ENCODE measurements at regions not wholly inside any gene's neighbourhood (a gene's known extent, or its start where the extent isn't known, plus 50 kb on each side); places are given as distances from the start of the nearest gene placed in this dataset.
"Not testable (repeated sequence)": the region's sequence is repeated elsewhere in the genome, so short reads cannot be mapped to it uniquely, and the experiment has no call there.

- H3K27me3 Mint-ChIP-seq; CTCF ChIA-PET; H3K4me3 Mint-ChIP-seq; H3K36me3 Mint-ChIP-seq (ENCODE audit: low read depth); DNase-seq; H3K9me3 Mint-ChIP-seq; H3K4me1 Mint-ChIP-seq; H3K27ac Mint-ChIP-seq: not testable (repeated sequence)
- POLR2A ChIA-PET, result interaction anchor here (1.0 kb wide), 1 partner anchor 55 kb away, joined by 3 read pairs; no protein-coding TSS in a partner anchor
Measured at GRCh38 chr15:99470204-99470603, 95.6 kb upstream of the MEF2A start.

- no peak overlapping the region for H3K4me3 Mint-ChIP-seq
- DNase-seq, result no peak
- CTCF ChIA-PET, result no interaction called here
Measured at GRCh38 chr15:99472416-99473145, 93.2 kb upstream of the MEF2A start.

GRCh38 chr15:99473981-99474906 is 91.5 kb upstream of the MEF2A start:
- ChIA-PET CTCF (no interaction called here), POLR2A (no interaction called here)
- DNase-seq, result peak; percentile 11

More at GRCh38 chr15:99472416-99473145, 93.2 kb upstream of the MEF2A start:
- Mint-ChIP-seq H3K27ac (no peak overlapping the region), H3K4me1 (no peaks in the 10 kb centered on the region), H3K27me3 (peaks cover 7% of the 10 kb centered on the region), H3K36me3 (ENCODE audit: low read depth) (no peaks in the 10 kb centered on the region), H3K9me3 (no peaks in the 10 kb centered on the region)
- POLR2A ChIA-PET, result no interaction called here

GRCh38 chr15:99474909-99475753 is 90.7 kb upstream of the MEF2A start:
- no peaks in the 10 kb centered on the region for H3K4me1 Mint-ChIP-seq
- no peak overlapping the region for H3K4me3 Mint-ChIP-seq
- DNase-seq, result no peak
- ChIA-PET POLR2A (no interaction called here), CTCF (no interaction called here)
- no peaks in the 10 kb centered on the region for H3K36me3 Mint-ChIP-seq (ENCODE audit: low read depth)
- H3K27me3 Mint-ChIP-seq, result peaks cover 7% of the 10 kb centered on the region
- no peak overlapping the region for H3K27ac Mint-ChIP-seq
- no peaks in the 10 kb centered on the region for H3K9me3 Mint-ChIP-seq

More at GRCh38 chr15:99473981-99474906, 91.5 kb upstream of the MEF2A start:
- no peak overlapping the region for H3K27ac Mint-ChIP-seq
- no peaks in the 10 kb centered on the region for H3K36me3 Mint-ChIP-seq (ENCODE audit: low read depth)
- H3K4me1 Mint-ChIP-seq, result no peaks in the 10 kb centered on the region
- H3K4me3 Mint-ChIP-seq, result no peak overlapping the region
- H3K9me3 Mint-ChIP-seq, result no peaks in the 10 kb centered on the region
- peaks cover 7% of the 10 kb centered on the region for H3K27me3 Mint-ChIP-seq

GRCh38 chr15:99475754-99476412 is 89.9 kb upstream of the MEF2A start:
- DNase-seq, result no peak
- Mint-ChIP-seq H3K36me3 (ENCODE audit: low read depth) (no peaks in the 10 kb centered on the region), H3K4me1 (no peaks in the 10 kb centered on the region), H3K4me3 (no peak overlapping the region), H3K27me3 (peaks cover 2% of the 10 kb centered on the region), H3K27ac (no peak overlapping the region), H3K9me3 (no peaks in the 10 kb centered on the region)
- POLR2A ChIA-PET, result no interaction called here
- CTCF ChIA-PET, result no interaction called here

- DNase-seq, result peak; percentile 18
- H3K4me3 Mint-ChIP-seq, result no peak overlapping the region
- CTCF ChIA-PET, result interaction anchor here (1.9 kb wide), 1 partner anchor 228 kb away, joined by 6 read pairs; no protein-coding TSS in a partner anchor
- POLR2A ChIA-PET, result no interaction called here
- no peaks in the 10 kb centered on the region for H3K36me3 Mint-ChIP-seq (ENCODE audit: low read depth)
- no peaks in the 10 kb centered on the region for H3K9me3 Mint-ChIP-seq
- no peak overlapping the region for H3K27ac Mint-ChIP-seq
- H3K4me1 Mint-ChIP-seq, result no peaks in the 10 kb centered on the region
- no peaks in the 10 kb centered on the region for H3K27me3 Mint-ChIP-seq
Measured at GRCh38 chr15:99476413-99477222, 89.2 kb upstream of the MEF2A start.

- Mint-ChIP-seq H3K27ac (no peak overlapping the region), H3K27me3 (no peaks in the 10 kb centered on the region), H3K4me1 (no peaks in the 10 kb centered on the region), H3K4me3 (no peak overlapping the region), H3K36me3 (ENCODE audit: low read depth) (no peaks in the 10 kb centered on the region), H3K9me3 (no peaks in the 10 kb centered on the region)
- ChIA-PET POLR2A (no interaction called here), CTCF (interaction anchor here (1.9 kb wide), 1 partner anchor 227 kb away, joined by 6 read pairs; no protein-coding TSS in a partner anchor)
- DNase-seq, result peak; percentile 12
Measured at GRCh38 chr15:99477791-99478471, 87.9 kb upstream of the MEF2A start.

GRCh38 chr15:99478977-99479376 is 86.8 kb upstream of the MEF2A start:
- no peak for DNase-seq
- ChIA-PET CTCF (no interaction called here), POLR2A (no interaction called here)
- H3K4me3 Mint-ChIP-seq, result no peak overlapping the region
- no peaks in the 10 kb centered on the region for H3K27me3 Mint-ChIP-seq
- no peaks in the 10 kb centered on the region for H3K9me3 Mint-ChIP-seq
- H3K36me3 Mint-ChIP-seq (ENCODE audit: low read depth), result no peaks in the 10 kb centered on the region
- H3K4me1 Mint-ChIP-seq, result no peaks in the 10 kb centered on the region
- no peak overlapping the region for H3K27ac Mint-ChIP-seq

- ChIA-PET POLR2A (no interaction called here), CTCF (no interaction called here)
- Mint-ChIP-seq H3K27ac (no peak overlapping the region), H3K4me1 (peaks cover under 1% of the 10 kb centered on the region), H3K27me3 (peaks cover 1% of the 10 kb centered on the region), H3K4me3 (no peak overlapping the region), H3K36me3 (ENCODE audit: low read depth) (no peaks in the 10 kb centered on the region), H3K9me3 (no peaks in the 10 kb centered on the region)
- DNase-seq, result no peak
Measured at GRCh38 chr15:99480016-99480810, 85.6 kb upstream of the MEF2A start.

GRCh38 chr15:99481113-99481950 is 84.5 kb upstream of the MEF2A start:
- H3K27me3 Mint-ChIP-seq, result peaks cover 12% of the 10 kb centered on the region
- no peak overlapping the region for H3K4me3 Mint-ChIP-seq
- CTCF ChIA-PET, result interaction anchor here (1.3 kb wide), 1 partner anchor 223 kb away, joined by 3 read pairs; no protein-coding TSS in a partner anchor
- no peaks in the 10 kb centered on the region for H3K9me3 Mint-ChIP-seq
- peaks cover 10% of the 10 kb centered on the region for H3K4me1 Mint-ChIP-seq
- POLR2A ChIA-PET, result no interaction called here
- DNase-seq, result no peak
- H3K27ac Mint-ChIP-seq, result no peak overlapping the region
- H3K36me3 Mint-ChIP-seq (ENCODE audit: low read depth), result no peaks in the 10 kb centered on the region

All from activated CD4-positive, alpha-beta memory T cell treated with anti-CD3 and anti-CD28 coated beads, Interleukin-2, amount 10 ng/mL, durations not matched to agents 7 days and 5 days (primary cell).